Mesenchymal stem cell (in vitro differentiated cells and primary cell): ENCODE measurements at regions not wholly inside any gene's neighbourhood (a gene's known extent, or its start where the extent isn't known, plus 50 kb on each side); places are given as distances from the start of the nearest gene placed in this dataset.

Experiments
- DNase-seq: peaks from one replicate; pipeline ENCODE4 v3.0.0-alpha.2; 2013
- H2AFZ ChIP-seq: one replicate; pipeline ENCODE4 v1.6.1; 2013; ENCODE audit warnings: low read depth, mild to moderate bottlenecking, control low read depth, inconsistent platforms, low read length, moderate library complexity
- H2AK5ac ChIP-seq: 2 replicates; pipeline ENCODE4 v1.6.1; 2013; ENCODE audit warnings: low read length, moderate library complexity, mild to moderate bottlenecking, inconsistent platforms; ENCODE audit not compliant: severe bottlenecking
- H2BK120ac ChIP-seq: one replicate; pipeline ENCODE4 v1.6.1; 2013; ENCODE audit warnings: low read depth, mild to moderate bottlenecking, inconsistent platforms, low read length, moderate library complexity
- H2BK12ac ChIP-seq, 2 experiments: one replicate each; pipeline ENCODE4 v1.6.1; 2013; ENCODE audit warnings: inconsistent platforms in 2 of 2, low read length in 2 of 2, mild to moderate bottlenecking in 2 of 2, moderate library complexity in 2 of 2, control low read depth in 1 of 2
- H2BK15ac ChIP-seq: one replicate; pipeline ENCODE4 v1.6.1; 2013; ENCODE audit warnings: mild to moderate bottlenecking, low read depth, inconsistent platforms; ENCODE audit not compliant: poor library complexity, severe bottlenecking
- H2BK5ac ChIP-seq: 2 replicates; pipeline ENCODE4 v1.6.1; 2013; ENCODE audit warnings: low read depth, mild to moderate bottlenecking, low read length, control low read depth, inconsistent platforms; ENCODE audit not compliant: poor library complexity, severe bottlenecking
- H3K14ac ChIP-seq, 2 experiments: one replicate each; pipeline ENCODE4 v1.6.1; 2013; ENCODE audit warnings: inconsistent platforms in 2 of 2, low read length in 2 of 2, control low read depth in 1 of 2, mild to moderate bottlenecking in 1 of 2, moderate library complexity in 1 of 2
- H3K18ac ChIP-seq, 2 experiments: one replicate each; pipeline ENCODE4 v1.6.1; 2013; ENCODE audit warnings: inconsistent platforms in 2 of 2, low read length in 2 of 2, control low read depth in 1 of 2, low read depth in 1 of 2, mild to moderate bottlenecking in 1 of 2
- H3K23ac ChIP-seq, 2 experiments: one replicate each; pipeline ENCODE4 v1.6.1; 2013; ENCODE audit warnings: inconsistent platforms in 2 of 2, low read length in 2 of 2, mild to moderate bottlenecking in 2 of 2, moderate library complexity in 2 of 2, control low read depth in 1 of 2
- H3K27ac ChIP-seq: 2 replicates; pipeline ENCODE4 v1.5.1; 2013; ENCODE audit warnings: mild to moderate bottlenecking, moderate library complexity, low read length, control low read depth, inconsistent platforms; ENCODE audit not compliant: poor library complexity, severe bottlenecking
- H3K27me3 ChIP-seq, 2 experiments: 2 replicates each; pipeline versions ENCODE4 v1.6.1 to v1.7.0; 2013; ENCODE audit warnings: low read length in 2 of 2, mild to moderate bottlenecking in 2 of 2, moderate library complexity in 2 of 2, control low read depth in 1 of 2, inconsistent platforms in 1 of 2; ENCODE audit not compliant: control insufficient read depth in 1 of 2, insufficient read depth in 1 of 2
- H3K36me3 ChIP-seq, 2 experiments: 2 replicates each; pipeline versions ENCODE4 v1.6.1 to v1.7.0; 2013; ENCODE audit warnings: low read length in 2 of 2, control low read depth in 1 of 2, inconsistent platforms in 1 of 2, low read depth in 1 of 2, mild to moderate bottlenecking in 1 of 2; ENCODE audit not compliant: insufficient read depth in 2 of 2, control insufficient read depth in 1 of 2
- H3K4ac ChIP-seq, 2 experiments: one replicate each; pipeline ENCODE4 v1.6.1; 2013; ENCODE audit warnings: inconsistent platforms in 2 of 2, low read length in 2 of 2, mild to moderate bottlenecking in 2 of 2, moderate library complexity in 2 of 2, control low read depth in 1 of 2, low read depth in 1 of 2
- H3K4me1 ChIP-seq: 2 replicates; pipeline ENCODE4 v1.6.1; 2013; ENCODE audit warnings: low read depth, low read length, control low read depth; ENCODE audit not compliant: control insufficient read depth, insufficient read depth
- H3K4me2 ChIP-seq: 2 replicates; pipeline ENCODE4 v1.6.1; 2013; ENCODE audit warnings: low read length, mild to moderate bottlenecking, inconsistent platforms; ENCODE audit not compliant: poor library complexity, severe bottlenecking
- H3K4me3 ChIP-seq, 2 experiments: 2 replicates each; pipeline versions ENCODE4 v1.5.1 to v1.7.0; 2013; ENCODE audit warnings: low read length in 2 of 2, mild to moderate bottlenecking in 2 of 2, control low read depth in 1 of 2, low read depth in 1 of 2; ENCODE audit not compliant: insufficient read depth in 1 of 2
- H3K79me1 ChIP-seq: replicated peaks from 2 replicates; pipeline ENCODE4 v1.6.1; 2013; ENCODE audit warnings: mild to moderate bottlenecking, control low read depth, low read length, inconsistent platforms; ENCODE audit not compliant: poor library complexity, severe bottlenecking
- H3K9ac ChIP-seq: 2 replicates; pipeline ENCODE4 v1.7.0; 2013; ENCODE audit warnings: mild to moderate bottlenecking, low read length, moderate library complexity
- H3K9me3 ChIP-seq: 2 replicates; pipeline ENCODE4 v1.7.0; 2013; ENCODE audit warnings: mild to moderate bottlenecking, low read length; ENCODE audit not compliant: control insufficient read depth
- H4K8ac ChIP-seq: one replicate; pipeline ENCODE4 v1.6.1; 2013; ENCODE audit warnings: inconsistent platforms, mild to moderate bottlenecking, low read length, moderate library complexity
- H4K91ac ChIP-seq: one replicate; pipeline ENCODE4 v1.6.1; 2013; ENCODE audit warnings: mild to moderate bottlenecking, low read length, inconsistent platforms
- WGBS: methylation state at CpG from one replicate; pipeline ENCODE4 v1.1.7; 2013; ENCODE audit warnings: mixed read lengths; 5-methylcytosine and 5-hydroxymethylcytosine counted together

DNA sequence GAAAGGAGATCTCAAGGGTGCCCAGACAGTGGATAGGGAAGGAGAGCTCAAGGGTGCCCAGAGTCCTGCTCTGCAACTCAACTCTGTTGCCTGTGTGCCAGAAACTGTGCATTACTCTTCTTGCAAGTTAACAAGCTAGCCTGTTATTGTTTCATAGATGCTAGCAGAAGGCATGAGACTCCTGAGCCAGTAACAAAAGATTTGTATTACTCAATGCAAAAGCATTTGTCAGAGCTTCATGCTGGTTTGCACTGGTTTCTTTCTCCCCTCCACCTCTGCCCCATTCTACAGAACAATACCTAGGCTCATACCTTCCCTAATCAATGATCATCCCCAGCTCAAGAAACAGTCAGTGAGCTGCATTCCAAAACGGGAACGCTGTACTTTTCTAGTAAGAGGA, 124.5 kb upstream of the NEIL3 start:
- H3K4me2 ChIP-seq, result no peak overlapping the region
- H2AFZ ChIP-seq, result no peak overlapping the region
- no peaks in the 10 kb centered on the region for H3K27me3 ChIP-seq
- no peak overlapping the region for H2BK120ac ChIP-seq
- no peak for DNase-seq
- no peak overlapping the region for H3K4ac ChIP-seq
- H4K8ac ChIP-seq, result no peak overlapping the region
- no peak overlapping the region for H2BK12ac ChIP-seq
- peak overlapping the region in 1 of 2 experiments; percentile 95 for H3K18ac ChIP-seq
- peaks cover 2% of the 10 kb centered on the region for H3K4me1 ChIP-seq
- no peak overlapping the region for H3K4me3 ChIP-seq
- peak overlapping the region; percentile 30 for H2AK5ac ChIP-seq
- no peak overlapping the region for H2BK15ac ChIP-seq
- no peak overlapping the region for H3K23ac ChIP-seq
- H3K36me3 ChIP-seq, result no peaks in the 10 kb centered on the region
- H3K79me1 ChIP-seq, result no peaks in the 10 kb centered on the region
- H3K14ac ChIP-seq, result no peak overlapping the region
- 100% methylated on average over 1 of the region's 2 CpGs for WGBS
- no peak overlapping the region for H3K9ac ChIP-seq
- H2BK5ac ChIP-seq, result no peak overlapping the region
- H3K9me3 ChIP-seq, result no peaks in the 10 kb centered on the region
- H4K91ac ChIP-seq, result no peak overlapping the region
- no peak overlapping the region for H3K27ac ChIP-seq

- no peaks in the 10 kb centered on the region for H3K9me3 ChIP-seq
- H3K4me2 ChIP-seq, result no peak overlapping the region
- H3K14ac ChIP-seq, result no peak overlapping the region
- H3K36me3 ChIP-seq, result no peaks in the 10 kb centered on the region
- H4K91ac ChIP-seq, result no peak overlapping the region
- H3K4me3 ChIP-seq, result no peak overlapping the region
- no peak overlapping the region for H3K27ac ChIP-seq
- DNase-seq, result no peak
- H2BK5ac ChIP-seq, result no peak overlapping the region
- no peak overlapping the region for H2BK15ac ChIP-seq
- H2AFZ ChIP-seq, result no peak overlapping the region
- H2AK5ac ChIP-seq, result no peak overlapping the region
- H2BK12ac ChIP-seq, result no peak overlapping the region
- no peak overlapping the region for H3K9ac ChIP-seq
- H3K23ac ChIP-seq, result no peak overlapping the region
- no peak overlapping the region for H4K8ac ChIP-seq
- no peaks in the 10 kb centered on the region for H3K27me3 ChIP-seq
- no peak overlapping the region for H2BK120ac ChIP-seq
- no peak overlapping the region for H3K18ac ChIP-seq
- no CpG with 5 or more reads among the region's 2 CpGs for WGBS
- no peak overlapping the region for H3K4ac ChIP-seq
- H3K79me1 ChIP-seq, result no peaks in the 10 kb centered on the region
- peaks cover 2% of the 10 kb centered on the region for H3K4me1 ChIP-seq
Observed at GRCh38 chr4:177185579-177185978, 124.1 kb upstream of the NEIL3 start.

- H3K4me2 ChIP-seq, result no peak overlapping the region
- H2BK12ac ChIP-seq, result no peak overlapping the region
- no peaks in the 10 kb centered on the region for H3K79me1 ChIP-seq
- H2BK120ac ChIP-seq, result no peak overlapping the region
- WGBS, result 86% methylated on average over 1 of the region's 2 CpGs
- H4K8ac ChIP-seq, result no peak overlapping the region
- no peak overlapping the region for H4K91ac ChIP-seq
- H3K4me3 ChIP-seq, result no peak overlapping the region
- H3K36me3 ChIP-seq, result no peaks in the 10 kb centered on the region
- H3K4ac ChIP-seq, result no peak overlapping the region
- no peak overlapping the region for H3K23ac ChIP-seq
- no peak for DNase-seq
- H2BK15ac ChIP-seq, result no peak overlapping the region
- H2AFZ ChIP-seq, result no peak overlapping the region
- H3K27ac ChIP-seq, result no peak overlapping the region
- H3K18ac ChIP-seq, result no peak overlapping the region
- no peak overlapping the region for H3K14ac ChIP-seq
- H3K9ac ChIP-seq, result no peak overlapping the region
- H2BK5ac ChIP-seq, result no peak overlapping the region
- H2AK5ac ChIP-seq, result no peak overlapping the region
- no peaks in the 10 kb centered on the region for H3K27me3 ChIP-seq
- H3K9me3 ChIP-seq, result no peaks in the 10 kb centered on the region
- H3K4me1 ChIP-seq, result peaks cover 4% of the 10 kb centered on the region
Observed at GRCh38 chr4:177187371-177187770, 122.3 kb upstream of the NEIL3 start.

DNA sequence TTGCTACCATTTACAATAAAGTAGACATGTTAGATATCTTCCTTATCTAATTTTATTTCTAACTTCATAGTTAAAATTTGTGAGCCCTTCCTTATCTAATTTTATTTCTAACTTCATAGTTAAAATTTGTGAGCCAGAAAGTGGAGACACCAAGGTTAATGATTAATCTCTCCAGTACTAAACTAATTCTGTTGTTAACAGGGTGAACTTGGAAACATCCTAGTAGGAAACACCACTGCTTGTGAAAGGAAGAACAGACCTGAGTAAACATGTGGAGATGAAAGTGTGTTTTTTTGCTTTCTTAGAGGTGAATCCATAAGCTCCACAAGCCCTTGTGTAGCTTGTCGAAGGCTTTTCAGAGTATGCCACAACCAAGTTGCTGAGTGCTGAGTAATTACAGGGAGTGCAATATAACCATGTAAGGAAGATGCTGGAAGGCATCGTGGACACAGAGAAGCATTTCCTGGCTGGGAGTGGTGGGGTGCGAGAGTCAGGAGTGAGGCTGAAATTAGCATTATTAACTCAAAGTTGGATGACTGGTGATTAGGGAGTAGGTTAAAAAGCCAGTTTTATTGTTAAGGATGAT, 118.6 kb upstream of the NEIL3 start:
- no peak overlapping the region for H3K23ac ChIP-seq
- H2BK120ac ChIP-seq, result no peak overlapping the region

More for the DNA sequence above, 118.6 kb upstream of the NEIL3 start:
- Histone ChIP-seq H3K4ac (no peak overlapping the region), H3K79me1 (no peaks in the 10 kb centered on the region), H2AK5ac (no peak overlapping the region), H2AFZ (no peak overlapping the region), H2BK12ac (peak overlapping the region in 1 of 2 experiments; percentile 54), H3K9me3 (peaks cover 2% of the 10 kb centered on the region), H4K91ac (peak overlapping the region; percentile 68), H3K27me3 (no peaks in the 10 kb centered on the region), H3K36me3 (no peaks in the 10 kb centered on the region), H3K4me3 (no peak overlapping the region), H4K8ac (no peak overlapping the region), H2BK5ac (no peak overlapping the region), H3K14ac (no peak overlapping the region), H2BK15ac (no peak overlapping the region), H3K4me1 (peaks cover 2% of the 10 kb centered on the region), H3K27ac (peak overlapping the region; percentile 90), H3K18ac (peak overlapping the region in 1 of 2 experiments; percentile 70), H3K9ac (no peak overlapping the region), H3K4me2 (peak overlapping the region; percentile 10)
- WGBS, result 42% methylated on average over 3 of the region's 3 CpGs
- peak; percentile 30 for DNase-seq
